Suprapubic skin (tissue), 4 donors: ENCODE measurements at regions not wholly inside any gene's neighbourhood (a gene's known extent, or its start where the extent isn't known, plus 50 kb on each side); places are given as distances from the start of the nearest gene placed in this dataset.
"Not testable (repeated sequence)": the region's sequence is repeated elsewhere in the genome, so short reads cannot be mapped to it uniquely, and the experiment has no call there.

Source experiments
- DNase-seq, 2 donors: peaks; one replicate each; pipeline ENCODE4 v3.0.0-alpha.2; 2019; ENCODE audit warnings: low spot score in 2 of 2
- H3K27ac ChIP-seq: fragments of 200-600 bp; sonication (generic); one replicate; pipeline ENCODE4 v1.5.1; 2019
- H3K27me3 ChIP-seq: fragments of 200-600 bp; sonication (generic); one replicate; pipeline ENCODE4 v1.5.1; 2019
- H3K36me3 ChIP-seq: fragments of 200-600 bp; sonication (generic); one replicate; pipeline ENCODE4 v1.5.1; 2019
- H3K4me1 ChIP-seq: fragments of 200-600 bp; sonication (generic); one replicate; pipeline ENCODE4 v1.5.1; 2019
- H3K4me3 ChIP-seq: fragments of 200-600 bp; sonication (generic); one replicate; pipeline ENCODE4 v1.5.1; 2019; ENCODE audit warnings: mild to moderate bottlenecking
- H3K9me3 ChIP-seq: fragments of 200-600 bp; sonication (generic); one replicate; pipeline ENCODE4 v1.5.1; 2019
- WGBS: methylation state at CpG from one replicate; pipeline ENCODE4 v1.1.5; 2018; 5-methylcytosine and 5-hydroxymethylcytosine counted together

- not testable (repeated sequence) for H3K27me3 ChIP-seq, H3K36me3 ChIP-seq, H3K4me1 ChIP-seq, H3K4me3 ChIP-seq, H3K9me3 ChIP-seq, H3K27ac ChIP-seq, DNase-seq
- 66% methylated on average over 2 of the region's 2 CpGs for whole genome bisulfite sequencing
Observed at GRCh38 chr1:121042882-121043281, 141.3 kb downstream of the FAM72B start.

- H3K36me3 ChIP-seq, H3K27ac ChIP-seq, H3K4me1 ChIP-seq, H3K4me3 ChIP-seq, DNase-seq, H3K9me3 ChIP-seq: not testable (repeated sequence)
- peaks cover 11% of the 10 kb centered on the region for H3K27me3 ChIP-seq
- 18% methylated on average over 8 of the region's 21 CpGs for WGBS
Observed at GRCh38 chr1:121048293-121048752, 135.8 kb downstream of the FAM72B start.

GRCh38 chr1:121048769-121049443 is 135.2 kb downstream of the FAM72B start:
- WGBS: 55% methylated on average over 4 of the region's 13 CpGs
- not testable (repeated sequence) for H3K36me3 ChIP-seq

GRCh38 chr1:121050097-121050496 is 134.0 kb downstream of the FAM72B start:
- not testable (repeated sequence) for H3K36me3 ChIP-seq, DNase-seq, H3K9me3 ChIP-seq, H3K27ac ChIP-seq, H3K4me1 ChIP-seq, H3K4me3 ChIP-seq
- peaks cover 11% of the 10 kb centered on the region for H3K27me3 ChIP-seq
- WGBS: 87% methylated on average over 4 of the region's 5 CpGs

More at GRCh38 chr1:121048769-121049443, 135.2 kb downstream of the FAM72B start:
- peaks cover 11% of the 10 kb centered on the region for H3K27me3 ChIP-seq
- H3K4me3 ChIP-seq, DNase-seq, H3K27ac ChIP-seq, H3K4me1 ChIP-seq, H3K9me3 ChIP-seq: not testable (repeated sequence)

- DNase-seq, H3K27ac ChIP-seq, H3K4me3 ChIP-seq, H3K4me1 ChIP-seq, H3K36me3 ChIP-seq, H3K9me3 ChIP-seq: not testable (repeated sequence)
- peaks cover 11% of the 10 kb centered on the region for H3K27me3 ChIP-seq
- WGBS: 45% methylated on average over 11 of the region's 40 CpGs
Observed at GRCh38 chr1:121051161-121051790, 132.9 kb downstream of the FAM72B start.

- not testable (repeated sequence) for H3K27ac ChIP-seq, H3K9me3 ChIP-seq, H3K4me1 ChIP-seq, H3K36me3 ChIP-seq, H3K4me3 ChIP-seq
- 13% methylated on average over 14 of the region's 34 CpGs for WGBS
- peak in 1 of 2 donors; percentile 75 for DNase-seq
- peaks cover 11% of the 10 kb centered on the region for H3K27me3 ChIP-seq
Observed at GRCh38 chr1:121052081-121052660, 132.0 kb downstream of the FAM72B start.

GRCh38 chr1:121054928-121055327 is 129.2 kb downstream of the FAM72B start:
- H3K4me3 ChIP-seq, H3K27ac ChIP-seq, H3K4me1 ChIP-seq, H3K9me3 ChIP-seq, DNase-seq, H3K36me3 ChIP-seq: not testable (repeated sequence)
- WGBS: no CpG with 5 or more reads among the region's 1 CpG
- peaks cover 10% of the 10 kb centered on the region for H3K27me3 ChIP-seq

GRCh38 chr1:121066925-121067324 is 117.2 kb downstream of the FAM72B start:
- not testable (repeated sequence) for DNase-seq, H3K36me3 ChIP-seq, H3K27ac ChIP-seq, H3K4me1 ChIP-seq, H3K27me3 ChIP-seq, H3K4me3 ChIP-seq, H3K9me3 ChIP-seq
- no CpG with 5 or more reads among the region's 1 CpG for WGBS

GRCh38 chr1:121068738-121069499 is 115.2 kb downstream of the FAM72B start:
- H3K9me3 ChIP-seq, H3K4me3 ChIP-seq, H3K4me1 ChIP-seq, H3K27me3 ChIP-seq, DNase-seq, H3K36me3 ChIP-seq, H3K27ac ChIP-seq: not testable (repeated sequence)
- no CpG with 5 or more reads among the region's 1 CpG for WGBS

GRCh38 chr1:121073852-121074251 is 110.3 kb downstream of the FAM72B start:
- H3K9me3 ChIP-seq, H3K27me3 ChIP-seq, H3K4me3 ChIP-seq, H3K36me3 ChIP-seq, DNase-seq, H3K27ac ChIP-seq, H3K4me1 ChIP-seq: not testable (repeated sequence)
- WGBS: no CpG with 5 or more reads among the region's 1 CpG

- 74% methylated on average over 2 of the region's 3 CpGs for WGBS
- H3K4me1 ChIP-seq, H3K27ac ChIP-seq, H3K36me3 ChIP-seq, H3K4me3 ChIP-seq, DNase-seq, H3K9me3 ChIP-seq, H3K27me3 ChIP-seq: not testable (repeated sequence)
Observed at GRCh38 chr1:121075254-121075805, 108.8 kb downstream of the FAM72B start.

- not testable (repeated sequence) for DNase-seq
Observed at GRCh38 chr1:121076674-121077073, 107.5 kb downstream of the FAM72B start.

GRCh38 chr1:121079655-121080054 is 104.5 kb downstream of the FAM72B start:
- not testable (repeated sequence) for H3K27ac ChIP-seq, H3K36me3 ChIP-seq, H3K9me3 ChIP-seq, DNase-seq, H3K4me1 ChIP-seq, H3K4me3 ChIP-seq, H3K27me3 ChIP-seq

More at GRCh38 chr1:121076674-121077073, 107.5 kb downstream of the FAM72B start:
- H3K36me3 ChIP-seq, H3K27me3 ChIP-seq, H3K4me3 ChIP-seq, H3K9me3 ChIP-seq, H3K27ac ChIP-seq, H3K4me1 ChIP-seq: not testable (repeated sequence)
- WGBS: no CpG with 5 or more reads among the region's 1 CpG
